ENCODE measurements at regions not wholly inside any gene's neighbourhood (a gene's known extent, or its start where the extent isn't known, plus 50 kb on each side); places are given as distances from the start of the nearest gene placed in this dataset.

GRCh38 chr15:35305031-35305550 is 220.0 kb upstream of the NANOGP8 start:
- TF ChIP-seq CTCF (IDR thresholded peaks at IDR 0.05; ENCODE audit: insufficient read depth, low read length, poor library complexity, severe bottlenecking), result no peak
- no peak for TF ChIP-seq EZH2phosphoT487 (conservative IDR thresholded peaks at IDR 0.05; ENCODE audit: low read length)

Data from SU-DHL-6 (cell line).